Smooth muscle cell (in vitro differentiated cells): ENCODE measurements at regions not wholly inside any gene's neighbourhood (a gene's known extent, or its start where the extent isn't known, plus 50 kb on each side); places are given as distances from the start of the nearest gene placed in this dataset.

Experiments used
- DNase-seq: peaks from one replicate; lab custom pipeline; 2025; ENCODE audit not compliant: unreplicated experiment; lab: John Stamatoyannopoulos, UW
- H2AFZ ChIP-seq: fragments of 200-600 bp; sonication (generic); 2 replicates; pipeline ENCODE4 v1.6.0; 2016; ENCODE audit warnings: antibody characterized with exemption, low read depth, mild to moderate bottlenecking
- H3F3A ChIP-seq: fragments of 200-600 bp; sonication (generic); 2 replicates; pipeline ENCODE4 v1.6.0; 2017; ENCODE audit warnings: antibody characterized with exemption, low read depth
- H3K27ac ChIP-seq: fragments of 200-600 bp; sonication (generic); 2 replicates; pipeline ENCODE4 v1.5.1; 2016; ENCODE audit warnings: low read depth, mild to moderate bottlenecking
- H3K27me3 ChIP-seq: fragments of 200-600 bp; sonication (generic); 2 replicates; pipeline ENCODE4 v1.6.1; 2016; ENCODE audit warnings: low read depth, mild to moderate bottlenecking
- H3K36me3 ChIP-seq: fragments of 200-600 bp; sonication (generic); 2 replicates; pipeline ENCODE4 v1.5.1; 2016; ENCODE audit warnings: low read depth
- H3K4me1 ChIP-seq: fragments of 200-600 bp; sonication (generic); 2 replicates; pipeline ENCODE4 v1.5.1; 2016; ENCODE audit warnings: low read depth
- H3K4me2 ChIP-seq: fragments of 200-600 bp; sonication (generic); 2 replicates; pipeline ENCODE4 v1.6.0; 2016; ENCODE audit warnings: mild to moderate bottlenecking
- H3K4me3 ChIP-seq: fragments of 200-600 bp; sonication (generic); 2 replicates; pipeline ENCODE4 v1.5.1; 2016; ENCODE audit warnings: mild to moderate bottlenecking
- H3K79me2 ChIP-seq: fragments of 200-600 bp; sonication (generic); 2 replicates; pipeline ENCODE4 v1.6.0; 2016; ENCODE audit warnings: low read depth, mild to moderate bottlenecking
- H3K9ac ChIP-seq: fragments of 200-600 bp; sonication (generic); 2 replicates; pipeline ENCODE4 v1.6.0; 2016; ENCODE audit warnings: low read depth
- H3K9me3 ChIP-seq: fragments of 200-600 bp; sonication (generic); replicated peaks from 2 replicates; pipeline ENCODE4 v1.5.1; 2016; ENCODE audit warnings: low read depth
- H4K20me1 ChIP-seq: fragments of 200-600 bp; sonication (generic); 2 replicates; pipeline ENCODE4 v1.6.0; 2016; ENCODE audit warnings: low read depth
- CTCF ChIP-seq: fragments of 200-600 bp; sonication (generic); IDR thresholded peaks from 2 replicates; pipeline ENCODE4 v1.5.1; 2017; ENCODE audit warnings: borderline replicate concordance, mild to moderate bottlenecking, antibody characterized with exemption; ENCODE audit not compliant: insufficient read depth, poor library complexity, severe bottlenecking
- WGBS: methylation state at CpG from one replicate; pipeline ENCODE4 v1.1.7; 2016; ENCODE audit warnings: low lambda C conversion rate; 5-methylcytosine and 5-hydroxymethylcytosine counted together

- Histone ChIP-seq H3F3A (no peaks in the 10 kb centered on the region), H3K4me3 (no peak overlapping the region), H3K9me3 (no peaks in the 10 kb centered on the region), H3K79me2 (no peaks in the 10 kb centered on the region), H3K27ac (no peak overlapping the region), H3K9ac (no peak overlapping the region), H3K27me3 (no peaks in the 10 kb centered on the region), H3K4me1 (no peaks in the 10 kb centered on the region), H3K4me2 (no peak overlapping the region), H3K36me3 (no peaks in the 10 kb centered on the region), H2AFZ (no peak overlapping the region), H4K20me1 (no peaks in the 10 kb centered on the region)
- DNase-seq = no peak
- 88% methylated on average over 1 of the region's 1 CpG for WGBS
- no peak for TF ChIP-seq CTCF
Observed at GRCh38 chr9:26308328-26308727, 584.3 kb downstream of the CAAP1 start.

- Histone ChIP-seq H4K20me1 (no peaks in the 10 kb centered on the region), H3K9me3 (no peaks in the 10 kb centered on the region), H3K9ac (no peak overlapping the region), H3K4me2 (no peak overlapping the region), H3K27ac (no peak overlapping the region), H3K79me2 (no peaks in the 10 kb centered on the region), H3K27me3 (no peaks in the 10 kb centered on the region), H3F3A (no peaks in the 10 kb centered on the region), H3K4me3 (no peak overlapping the region), H3K36me3 (no peaks in the 10 kb centered on the region), H2AFZ (no peak overlapping the region), H3K4me1 (no peaks in the 10 kb centered on the region)
- no peak for DNase-seq
- no peak for TF ChIP-seq CTCF
- WGBS = 83% methylated on average over 1 of the region's 1 CpG
Observed at GRCh38 chr9:26301659-26302058, 590.9 kb downstream of the CAAP1 start.

GRCh38 chr9:26301046-26301445 is 591.6 kb downstream of the CAAP1 start:
- Histone ChIP-seq H3K36me3 (no peaks in the 10 kb centered on the region), H3K4me3 (no peak overlapping the region), H3K4me1 (no peaks in the 10 kb centered on the region), H3K27ac (no peak overlapping the region), H3K79me2 (no peaks in the 10 kb centered on the region), H3K9ac (no peak overlapping the region), H4K20me1 (no peaks in the 10 kb centered on the region), H3K4me2 (no peak overlapping the region), H3F3A (no peaks in the 10 kb centered on the region), H2AFZ (no peak overlapping the region), H3K27me3 (no peaks in the 10 kb centered on the region), H3K9me3 (no peaks in the 10 kb centered on the region)
- no peak for DNase-seq
- no peak for TF ChIP-seq CTCF
- 94% methylated on average over 3 of the region's 3 CpGs for WGBS

- Histone ChIP-seq H4K20me1 (no peaks in the 10 kb centered on the region), H3K9ac (no peak overlapping the region), H3K4me2 (no peak overlapping the region), H3K27ac (no peak overlapping the region), H3K9me3 (no peaks in the 10 kb centered on the region), H3F3A (no peaks in the 10 kb centered on the region), H3K4me1 (no peaks in the 10 kb centered on the region), H3K27me3 (no peaks in the 10 kb centered on the region), H2AFZ (no peak overlapping the region), H3K36me3 (no peaks in the 10 kb centered on the region), H3K4me3 (no peak overlapping the region), H3K79me2 (no peaks in the 10 kb centered on the region)
- DNase-seq = no peak
- 89% methylated on average over 5 of the region's 5 CpGs for WGBS
- TF ChIP-seq CTCF = no peak
Observed at GRCh38 chr9:26296910-26297572, 595.6 kb downstream of the CAAP1 start.
